ENCODE measurements at regions not wholly inside any gene's neighbourhood (a gene's known extent, or its start where the extent isn't known, plus 50 kb on each side); places are given as distances from the start of the nearest gene placed in this dataset.

DNA sequence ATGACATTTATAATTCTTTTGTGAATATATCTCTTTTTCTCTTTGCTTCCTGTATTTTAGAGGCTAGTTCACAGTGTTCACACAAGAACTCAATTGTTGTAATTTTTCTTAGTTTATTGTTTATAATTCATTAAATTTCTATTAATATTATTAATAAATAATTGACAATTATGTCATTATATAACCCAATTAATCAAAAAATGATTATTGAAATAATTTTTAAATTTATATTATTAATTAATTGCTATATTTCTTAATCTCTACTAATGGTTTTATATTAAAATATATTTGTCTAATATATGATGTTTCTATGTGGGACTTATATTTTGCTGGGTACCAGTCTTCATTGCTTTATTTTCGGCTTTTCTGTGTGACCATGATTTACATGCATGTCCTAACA is 618.4 kb downstream of the CDH9 start:
- H3K4me3 ChIP-seq (ENCODE audit: low read depth, low read length): no peak overlapping the region
- DNase-seq (ENCODE audit: low read depth): no peak
- TF ChIP-seq MYC (IDR thresholded peaks at IDR 0.05; ENCODE audit: low read depth, low read length) (no peak), POLR2A (IDR thresholded peaks at IDR 0.05; ENCODE audit: extremely low read depth, insufficient read length) (no peak)
- TF ChIP-seq, protein P1, sequence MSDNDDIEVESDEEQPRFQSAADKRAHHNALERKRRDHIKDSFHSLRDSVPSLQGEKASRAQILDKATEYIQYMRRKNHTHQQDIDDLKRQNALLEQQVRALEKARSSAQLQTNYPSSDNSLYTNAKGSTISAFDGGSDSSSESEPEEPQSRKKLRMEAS (IDR thresholded peaks at IDR 0.05; ENCODE audit: low read depth, low read length): no peak
- TF ChIP-seq, protein P2, sequence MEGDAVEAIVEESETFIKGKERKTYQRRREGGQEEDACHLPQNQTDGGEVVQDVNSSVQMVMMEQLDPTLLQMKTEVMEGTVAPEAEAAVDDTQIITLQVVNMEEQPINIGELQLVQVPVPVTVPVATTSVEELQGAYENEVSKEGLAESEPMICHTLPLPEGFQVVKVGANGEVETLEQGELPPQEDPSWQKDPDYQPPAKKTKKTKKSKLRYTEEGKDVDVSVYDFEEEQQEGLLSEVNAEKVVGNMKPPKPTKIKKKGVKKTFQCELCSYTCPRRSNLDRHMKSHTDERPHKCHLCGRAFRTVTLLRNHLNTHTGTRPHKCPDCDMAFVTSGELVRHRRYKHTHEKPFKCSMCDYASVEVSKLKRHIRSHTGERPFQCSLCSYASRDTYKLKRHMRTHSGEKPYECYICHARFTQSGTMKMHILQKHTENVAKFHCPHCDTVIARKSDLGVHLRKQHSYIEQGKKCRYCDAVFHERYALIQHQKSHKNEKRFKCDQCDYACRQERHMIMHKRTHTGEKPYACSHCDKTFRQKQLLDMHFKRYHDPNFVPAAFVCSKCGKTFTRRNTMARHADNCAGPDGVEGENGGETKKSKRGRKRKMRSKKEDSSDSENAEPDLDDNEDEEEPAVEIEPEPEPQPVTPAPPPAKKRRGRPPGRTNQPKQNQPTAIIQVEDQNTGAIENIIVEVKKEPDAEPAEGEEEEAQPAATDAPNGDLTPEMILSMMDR (IDR thresholded peaks at IDR 0.05; ENCODE audit: low read depth, low read length): no peak

DNA sequence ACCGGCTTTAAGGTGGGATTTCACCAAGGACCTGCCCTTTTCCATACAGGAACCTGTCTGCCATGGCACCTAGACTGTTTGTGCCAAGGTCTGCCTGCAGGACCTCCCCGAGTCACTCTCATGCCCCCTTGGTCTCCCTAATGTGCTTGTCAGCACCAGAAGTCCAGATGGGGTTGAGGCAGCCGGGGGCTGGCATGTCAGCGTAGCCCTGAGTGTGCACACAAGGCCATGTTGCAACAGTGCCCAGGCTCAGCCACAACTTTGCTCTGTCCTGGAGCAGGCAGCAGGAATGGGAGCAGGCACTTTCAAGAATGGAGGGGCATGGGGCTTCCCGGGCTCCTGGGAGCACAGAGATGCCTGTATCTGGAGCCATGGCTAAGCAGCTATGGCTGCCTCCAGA is 621.5 kb downstream of the CDH9 start:
- H3K4me3 ChIP-seq (ENCODE audit: low read depth, low read length): no peak overlapping the region
- TF ChIP-seq, protein P2 (IDR thresholded peaks at IDR 0.05; ENCODE audit: low read depth, low read length): no peak
- TF ChIP-seq, protein P1 (IDR thresholded peaks at IDR 0.05; ENCODE audit: low read depth, low read length): no peak
- TF ChIP-seq POLR2A (IDR thresholded peaks at IDR 0.05; ENCODE audit: extremely low read depth, insufficient read length) (no peak), MYC (IDR thresholded peaks at IDR 0.05; ENCODE audit: low read depth, low read length) (no peak)
- no peak for DNase-seq (ENCODE audit: low read depth)

DNA sequence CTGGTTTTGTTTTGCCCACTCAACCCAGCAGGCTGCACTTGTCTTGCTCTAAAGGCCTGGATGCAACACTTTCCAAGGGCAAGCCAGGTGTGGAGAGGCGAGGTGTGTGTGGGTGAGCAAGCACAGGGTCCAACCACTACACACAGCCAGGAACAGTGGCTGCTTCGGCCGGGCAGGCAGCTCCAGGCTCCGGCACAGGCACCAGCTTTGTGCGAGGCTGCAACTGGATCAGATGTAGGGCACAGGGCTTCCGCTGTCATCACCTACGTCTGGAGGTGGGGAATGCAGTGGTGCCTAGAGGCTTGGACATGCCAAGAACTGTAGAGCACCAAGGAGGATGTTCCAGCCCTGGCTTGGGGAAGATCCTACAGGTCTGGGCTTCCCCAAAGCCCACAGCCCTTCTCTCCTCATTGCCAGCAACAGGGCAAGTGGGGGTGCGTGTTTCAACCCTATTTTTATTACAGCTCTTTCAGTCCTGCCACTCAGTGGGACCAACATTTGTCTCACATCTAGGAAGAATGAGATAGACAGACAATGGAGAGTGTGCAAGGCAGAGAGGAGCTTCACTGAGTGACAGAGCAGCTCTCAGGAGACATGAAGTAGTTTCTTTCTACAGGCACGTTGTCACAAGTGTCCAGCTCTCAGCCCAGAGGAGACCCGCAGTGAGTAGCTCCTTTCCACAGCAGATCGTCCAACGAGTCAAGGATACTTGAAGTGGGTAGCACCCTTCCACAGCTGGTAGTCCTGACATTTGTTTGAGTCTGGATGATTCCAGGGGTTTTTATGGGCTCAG is 622.2 kb downstream of the CDH9 start:
- no peak for DNase-seq (ENCODE audit: low read depth)
- no peak overlapping the region for H3K4me3 ChIP-seq (ENCODE audit: low read depth, low read length)
- TF ChIP-seq POLR2A (IDR thresholded peaks at IDR 0.05; ENCODE audit: extremely low read depth, insufficient read length) (no peak), MYC (IDR thresholded peaks at IDR 0.05; ENCODE audit: low read depth, low read length) (no peak)
- TF ChIP-seq, protein P1 (IDR thresholded peaks at IDR 0.05; ENCODE audit: low read depth, low read length): no peak
- TF ChIP-seq, protein P2 (IDR thresholded peaks at IDR 0.05; ENCODE audit: low read depth, low read length): no peak

DNA sequence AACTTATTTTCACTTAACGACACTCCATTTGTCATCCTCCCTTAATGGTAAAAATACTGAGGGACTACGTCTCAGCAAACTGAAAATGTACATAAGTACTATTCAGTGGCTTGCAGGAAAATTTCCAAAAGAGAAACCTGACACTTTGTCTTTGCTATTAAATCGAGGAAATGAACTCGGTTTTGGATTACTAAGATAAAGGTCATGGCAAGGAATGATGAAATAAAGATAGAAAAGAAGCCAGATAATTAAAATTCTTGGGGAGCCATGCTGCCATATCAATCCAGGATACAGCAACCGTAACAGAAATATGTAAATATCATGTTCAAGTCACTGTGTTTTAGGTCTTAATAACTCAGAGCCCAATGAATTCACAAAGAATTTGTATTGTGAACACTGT is 647.8 kb downstream of the CDH9 start:
- TF ChIP-seq POLR2A (IDR thresholded peaks at IDR 0.05; ENCODE audit: extremely low read depth, insufficient read length): no peak
- TF ChIP-seq, protein P1 (IDR thresholded peaks at IDR 0.05; ENCODE audit: low read depth, low read length): no peak
- TF ChIP-seq, protein P2 (IDR thresholded peaks at IDR 0.05; ENCODE audit: low read depth, low read length): no peak
- TF ChIP-seq MYC (IDR thresholded peaks at IDR 0.05; ENCODE audit: low read depth, low read length): no peak
- no peak for DNase-seq (ENCODE audit: low read depth)
- no peak overlapping the region for H3K4me3 ChIP-seq (ENCODE audit: low read depth, low read length)

DNA sequence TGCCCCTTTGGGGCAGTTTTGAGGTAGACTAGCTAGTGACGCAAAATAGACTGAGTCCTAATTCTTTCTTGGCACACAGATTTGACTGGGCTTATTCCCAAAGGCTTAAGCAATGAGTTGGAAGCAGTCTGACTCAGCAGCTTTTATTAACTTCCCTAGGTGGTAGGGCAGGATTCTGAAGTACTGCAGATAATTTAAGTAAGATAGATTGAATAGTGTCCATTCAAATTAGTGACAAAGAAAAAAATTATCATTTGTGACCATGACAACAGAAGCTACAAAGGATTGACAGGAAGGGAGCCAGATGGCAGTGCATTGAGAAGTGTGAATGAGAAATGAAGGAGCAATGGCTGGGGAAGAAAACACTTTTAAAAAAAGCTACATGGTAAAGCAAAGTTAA is 649.4 kb downstream of the CDH9 start:
- no peak for DNase-seq (ENCODE audit: low read depth)

More for the DNA sequence above, 649.4 kb downstream of the CDH9 start:
- TF ChIP-seq MYC (IDR thresholded peaks at IDR 0.05; ENCODE audit: low read depth, low read length) (no peak), POLR2A (IDR thresholded peaks at IDR 0.05; ENCODE audit: extremely low read depth, insufficient read length) (no peak)
- TF ChIP-seq, protein P1 (IDR thresholded peaks at IDR 0.05; ENCODE audit: low read depth, low read length): no peak
- TF ChIP-seq, protein P2 (IDR thresholded peaks at IDR 0.05; ENCODE audit: low read depth, low read length): no peak
- H3K4me3 ChIP-seq (ENCODE audit: low read depth, low read length): no peak overlapping the region

Data from NB4 (cell line).